GM12872 (cell line): ENCODE measurements at regions not wholly inside any gene's neighbourhood (a gene's known extent, or its start where the extent isn't known, plus 50 kb on each side); places are given as distances from the start of the nearest gene placed in this dataset.

Experiments
- TF ChIP-seq, protein P1 (sequence below): IDR thresholded peaks from 3 replicates; pipeline ENCODE4 v1.5.1; 2011; ENCODE audit warnings: low read depth, mild to moderate bottlenecking, low read length, moderate library complexity; ENCODE audit not compliant: insufficient read depth

DNA sequence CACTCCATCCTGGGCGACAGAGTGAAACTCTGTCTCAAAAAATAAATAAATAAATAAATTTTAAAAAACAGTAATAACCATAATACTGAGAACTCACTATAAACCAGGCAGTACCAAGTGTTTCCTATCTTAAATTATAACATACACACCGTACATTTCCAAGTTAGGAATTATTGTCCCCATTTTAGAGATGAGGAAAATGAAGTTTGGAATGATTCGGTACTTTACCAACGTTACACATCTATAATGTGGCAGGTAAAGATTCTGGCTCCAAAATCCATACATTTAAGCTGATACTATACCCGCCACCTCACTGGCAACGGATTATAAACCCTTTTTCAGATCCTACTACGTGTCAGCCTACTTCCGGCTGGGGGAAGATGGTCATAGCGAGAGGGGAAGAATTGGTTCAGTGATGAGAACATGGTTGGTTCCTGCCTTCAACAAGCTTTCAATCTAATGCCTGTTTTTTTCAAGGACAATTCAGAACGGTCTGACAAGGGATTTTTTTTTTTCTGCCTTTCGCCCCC is 105.9 kb upstream of the ATF7IP start:
- TF ChIP-seq, protein P1, sequence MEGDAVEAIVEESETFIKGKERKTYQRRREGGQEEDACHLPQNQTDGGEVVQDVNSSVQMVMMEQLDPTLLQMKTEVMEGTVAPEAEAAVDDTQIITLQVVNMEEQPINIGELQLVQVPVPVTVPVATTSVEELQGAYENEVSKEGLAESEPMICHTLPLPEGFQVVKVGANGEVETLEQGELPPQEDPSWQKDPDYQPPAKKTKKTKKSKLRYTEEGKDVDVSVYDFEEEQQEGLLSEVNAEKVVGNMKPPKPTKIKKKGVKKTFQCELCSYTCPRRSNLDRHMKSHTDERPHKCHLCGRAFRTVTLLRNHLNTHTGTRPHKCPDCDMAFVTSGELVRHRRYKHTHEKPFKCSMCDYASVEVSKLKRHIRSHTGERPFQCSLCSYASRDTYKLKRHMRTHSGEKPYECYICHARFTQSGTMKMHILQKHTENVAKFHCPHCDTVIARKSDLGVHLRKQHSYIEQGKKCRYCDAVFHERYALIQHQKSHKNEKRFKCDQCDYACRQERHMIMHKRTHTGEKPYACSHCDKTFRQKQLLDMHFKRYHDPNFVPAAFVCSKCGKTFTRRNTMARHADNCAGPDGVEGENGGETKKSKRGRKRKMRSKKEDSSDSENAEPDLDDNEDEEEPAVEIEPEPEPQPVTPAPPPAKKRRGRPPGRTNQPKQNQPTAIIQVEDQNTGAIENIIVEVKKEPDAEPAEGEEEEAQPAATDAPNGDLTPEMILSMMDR, result no peak

DNA sequence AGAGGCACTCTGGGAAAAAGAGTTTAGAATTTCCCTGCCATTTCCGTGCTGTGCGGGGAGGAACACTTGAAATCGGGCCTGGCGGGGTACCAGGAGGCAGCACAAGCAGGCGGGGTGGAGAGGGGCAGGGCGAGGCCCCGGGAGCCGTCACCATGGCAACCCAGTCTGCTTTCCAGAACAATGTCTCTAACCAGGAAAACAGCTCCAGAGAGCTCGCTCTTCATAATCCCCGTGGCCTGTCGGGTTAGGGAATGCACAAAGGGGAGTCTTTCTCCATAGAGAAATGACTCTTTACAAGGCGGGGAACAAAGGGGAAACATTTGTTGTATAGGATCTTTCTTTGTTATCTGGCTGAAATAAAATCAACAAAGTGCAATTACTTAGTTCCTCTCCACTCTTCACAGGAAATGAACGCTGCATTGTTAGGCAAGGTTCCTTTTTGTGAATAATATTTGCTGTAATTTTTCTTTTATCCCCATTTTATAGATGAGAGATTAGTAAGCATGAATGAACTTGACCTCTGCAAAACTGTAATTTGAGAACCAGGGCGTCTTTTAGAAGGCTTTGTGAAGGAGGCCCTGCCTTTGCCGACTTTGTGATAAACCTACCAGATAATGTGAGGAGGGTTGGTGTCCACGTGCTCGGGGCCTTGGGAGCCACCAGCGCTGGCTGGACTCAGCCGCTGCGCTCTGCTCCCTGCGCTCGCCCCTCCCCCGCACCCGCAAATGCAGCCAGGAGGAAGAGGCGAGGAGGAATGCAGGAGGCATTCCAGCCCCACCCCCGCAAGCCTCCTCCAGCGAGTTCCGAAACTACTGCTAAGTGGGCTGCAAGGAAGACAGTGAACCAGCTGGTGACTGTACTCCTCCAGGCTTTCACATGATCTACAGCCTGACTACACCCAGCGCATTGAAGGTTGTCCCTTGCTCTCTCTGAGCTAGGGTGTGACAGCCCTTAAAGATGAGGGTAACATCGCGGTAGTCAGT is 105.2 kb upstream of the ATF7IP start:
- TF ChIP-seq, protein P1, result no peak

DNA sequence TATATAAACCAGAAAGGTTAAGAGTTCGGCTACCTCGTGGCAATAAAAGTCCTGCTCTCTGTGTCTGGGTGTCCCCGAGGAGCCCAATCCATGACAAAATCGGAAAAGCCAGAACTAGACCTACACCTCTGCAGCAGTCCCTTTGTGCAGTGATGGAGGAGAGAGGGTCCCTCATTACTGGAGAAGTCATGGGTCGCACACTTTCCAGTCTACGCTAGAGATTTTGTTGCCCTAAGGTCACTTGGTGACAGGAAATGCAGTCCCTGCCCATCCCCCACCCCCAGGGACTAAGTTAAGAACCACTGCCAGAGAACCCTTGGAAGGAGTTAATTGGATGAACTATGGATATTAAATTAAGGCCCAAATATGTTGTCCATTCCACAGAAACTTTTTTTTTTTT is 104.4 kb upstream of the ATF7IP start:
- TF ChIP-seq, protein P1, result no peak

DNA sequence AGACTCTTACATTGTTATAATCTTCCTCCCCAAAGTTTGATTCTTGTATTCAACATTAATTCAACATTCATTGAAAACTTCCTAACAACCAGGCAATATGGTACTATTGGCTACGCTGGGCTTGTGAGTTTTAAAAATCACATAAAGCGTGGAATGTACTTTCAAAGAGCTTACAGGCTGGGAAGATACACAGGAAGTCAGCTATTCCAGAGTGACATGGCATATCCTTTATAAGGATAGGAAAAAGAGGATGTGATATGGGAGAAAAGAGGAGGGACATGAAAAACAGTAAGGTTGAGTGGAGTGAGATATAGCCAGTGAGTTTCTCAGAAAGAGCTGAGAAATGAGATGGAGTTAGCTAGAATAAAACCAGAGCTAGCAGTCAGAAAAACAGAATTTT is 103.6 kb upstream of the ATF7IP start:
- TF ChIP-seq, protein P1, result no peak

DNA sequence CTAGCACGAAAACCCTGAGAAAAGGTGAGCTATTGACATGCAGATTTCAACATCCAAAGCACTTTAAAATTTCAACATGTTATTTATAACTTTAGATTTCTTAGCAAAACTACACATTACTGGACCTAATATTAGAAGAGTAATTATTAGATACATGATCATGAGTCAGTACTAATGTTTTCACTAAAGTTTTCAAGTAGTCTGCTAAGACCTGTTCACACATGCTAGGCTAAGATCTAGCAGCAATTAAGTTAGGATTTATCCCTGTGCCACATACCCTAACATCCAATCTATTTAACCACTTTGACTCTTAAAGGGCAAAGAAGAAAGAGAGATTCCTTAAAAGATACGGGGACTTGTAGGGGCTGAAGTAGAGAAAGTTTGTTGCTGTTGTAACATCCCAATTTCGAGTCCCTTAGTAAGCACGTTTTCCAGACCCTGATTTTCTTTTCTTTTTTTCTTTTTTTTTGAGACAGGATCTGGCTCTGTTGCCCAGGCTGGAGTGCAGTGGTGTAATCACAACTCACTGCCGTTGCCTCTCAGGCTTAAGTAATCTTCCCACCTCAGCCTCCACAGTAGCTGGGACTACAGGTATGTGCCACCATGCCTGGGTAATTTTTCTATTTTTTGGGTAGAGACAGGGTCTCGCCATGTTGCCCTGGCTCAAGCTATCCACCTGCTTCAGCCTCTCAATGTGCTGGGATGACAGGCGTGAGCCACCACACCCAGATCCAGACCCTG is 102.5 kb upstream of the ATF7IP start:
- TF ChIP-seq, protein P1, result no peak

DNA sequence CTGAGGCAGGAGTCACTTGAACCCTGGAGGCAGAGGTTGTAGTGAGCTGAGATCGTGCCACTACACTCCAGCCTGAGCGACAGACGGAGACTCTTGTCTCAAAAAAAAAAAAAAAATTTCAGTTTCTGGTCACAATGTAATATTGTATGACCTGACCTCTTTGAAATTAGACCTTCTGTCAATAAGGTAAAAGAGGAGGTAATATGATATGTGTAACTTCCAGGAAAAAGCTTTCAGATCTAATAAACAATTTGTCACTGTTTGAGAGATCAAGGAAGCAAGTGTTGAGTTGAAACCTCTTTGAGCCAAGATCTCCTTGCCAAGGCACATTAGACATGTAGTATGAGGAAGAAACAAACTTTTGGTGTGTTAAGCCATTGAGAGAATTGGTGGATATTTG is 101.7 kb upstream of the ATF7IP start:
- TF ChIP-seq, protein P1, result no peak

DNA sequence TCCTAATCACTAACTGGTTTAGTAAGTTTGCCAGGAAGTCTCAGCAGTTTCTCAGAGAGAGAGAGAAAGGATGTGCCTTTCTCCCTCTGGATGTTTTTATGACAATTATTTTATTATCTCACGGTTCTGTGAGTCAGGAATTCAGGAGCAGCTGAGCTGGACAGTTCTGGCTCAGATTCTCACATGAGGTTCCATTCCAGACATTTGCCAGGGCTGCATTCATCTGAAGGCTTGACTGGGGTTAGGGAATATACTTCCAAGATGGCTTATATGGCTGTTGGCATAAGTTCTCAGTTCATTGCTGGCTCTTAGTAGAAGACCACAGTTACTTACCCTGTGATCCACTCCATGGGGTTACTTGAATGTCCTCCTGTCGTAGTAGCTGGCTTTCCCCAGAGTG is 101.2 kb upstream of the ATF7IP start:
- TF ChIP-seq, protein P1, result no peak
